Gastroesophageal sphincter (tissue), 3 donors: ENCODE measurements at regions not wholly inside any gene's neighbourhood (a gene's known extent, or its start where the extent isn't known, plus 50 kb on each side); places are given as distances from the start of the nearest gene placed in this dataset.
"Not testable (repeated sequence)": the region's sequence is repeated elsewhere in the genome, so short reads cannot be mapped to it uniquely, and the experiment has no call there.

Experiments
- CTCF ChIP-seq, 4 experiments: fragments of 200-600 bp in 2 of 4; fragments of 450-650 bp in 2 of 4; sonication (generic) in 1 of 4; IDR thresholded peaks; one replicate each; pipeline ENCODE4 v1.5.1; 2017 to 2019; ENCODE audit warnings: antibody characterized with exemption in 4 of 4, mild to moderate bottlenecking in 2 of 4, moderate library complexity in 2 of 4
- POLR2A ChIP-seq, 2 donors: fragments of 450-650 bp; IDR thresholded peaks; one replicate each; pipeline ENCODE4 v1.6.1; 2017; ENCODE audit warnings: antibody characterized with exemption in 2 of 2, mild to moderate bottlenecking in 2 of 2, moderate library complexity in 1 of 2

DNA sequence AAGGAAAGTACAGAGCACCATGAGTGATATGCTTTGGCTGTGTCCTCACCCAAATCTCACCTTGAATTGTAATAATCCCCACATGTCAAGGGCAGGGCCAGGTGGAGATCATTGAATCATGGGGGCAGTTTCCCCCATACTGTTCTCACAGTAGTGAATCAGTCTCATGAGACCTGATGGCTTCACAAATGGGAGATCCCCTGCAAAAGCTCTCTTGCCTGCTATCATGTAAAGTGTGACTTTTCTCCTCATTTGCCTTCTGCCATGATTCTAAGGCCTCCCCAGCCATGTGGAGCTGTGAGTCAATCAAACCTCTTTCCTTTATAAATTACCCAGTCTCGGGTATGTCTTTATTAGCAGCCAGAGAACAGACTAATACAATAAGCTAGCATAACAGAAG, 266.5 kb upstream of the C9orf72 start:
- TF ChIP-seq CTCF, POLR2A (IDR thresholded peaks at IDR 0.05): not testable (repeated sequence)
